ENCODE measurements at regions not wholly inside any gene's neighbourhood (a gene's known extent, or its start where the extent isn't known, plus 50 kb on each side); places are given as distances from the start of the nearest gene placed in this dataset.

DNA sequence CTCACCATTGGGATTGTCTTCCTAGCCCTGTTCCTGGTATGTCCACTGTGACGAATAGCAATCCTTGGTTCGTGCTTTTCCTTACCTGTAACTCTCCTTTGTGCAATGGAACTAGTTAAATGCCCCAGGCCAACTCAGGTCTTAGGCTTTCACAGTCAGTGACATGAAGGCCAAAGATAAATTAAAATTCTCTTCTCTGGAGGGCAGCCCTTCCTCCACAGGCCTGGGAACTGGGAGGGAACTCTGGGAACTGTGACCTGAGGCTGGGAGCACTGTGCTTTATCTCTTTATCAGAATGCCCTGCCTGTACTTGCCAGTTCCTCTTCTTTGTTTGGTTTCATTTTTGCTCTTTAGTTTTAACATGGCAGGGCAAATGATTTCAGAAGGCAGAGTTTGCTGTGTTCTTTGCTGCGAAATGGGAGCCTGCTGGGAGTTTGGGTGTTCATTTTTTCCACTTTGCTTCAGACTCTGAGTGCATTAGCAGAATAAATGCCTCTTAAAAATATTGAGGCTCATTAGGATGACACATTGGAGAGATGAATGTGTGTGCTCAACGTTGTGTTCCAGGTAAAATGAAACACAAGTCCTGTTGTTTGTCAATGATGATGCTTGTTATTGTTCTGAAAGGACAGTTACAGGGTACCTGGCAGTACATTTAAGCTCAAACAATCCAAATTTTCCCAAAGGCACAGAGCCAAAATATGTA lies 118.1 kb downstream of the NUDT12 start:
- Histone ChIP-seq H3K9ac (ENCODE audit: low read length) (no peak overlapping the region), H3K9me3 (ENCODE audit: control insufficient read depth, low read length) (peaks cover under 1% of the 10 kb centered on the region), H3K4me3 (ENCODE audit: low read length) (no peak overlapping the region), H3K36me3 (ENCODE audit: control insufficient read depth, insufficient read depth, low read length, severe bottlenecking) (no peaks in the 10 kb centered on the region), H3K27me3 (replicated peaks; ENCODE audit: control insufficient read depth, insufficient read depth, low read length) (no peaks in the 10 kb centered on the region), H3K4me1 (ENCODE audit: control insufficient read depth, insufficient read depth, low read length) (no peaks in the 10 kb centered on the region)
- no peak for DNase-seq (ENCODE audit: low read depth)

DNA sequence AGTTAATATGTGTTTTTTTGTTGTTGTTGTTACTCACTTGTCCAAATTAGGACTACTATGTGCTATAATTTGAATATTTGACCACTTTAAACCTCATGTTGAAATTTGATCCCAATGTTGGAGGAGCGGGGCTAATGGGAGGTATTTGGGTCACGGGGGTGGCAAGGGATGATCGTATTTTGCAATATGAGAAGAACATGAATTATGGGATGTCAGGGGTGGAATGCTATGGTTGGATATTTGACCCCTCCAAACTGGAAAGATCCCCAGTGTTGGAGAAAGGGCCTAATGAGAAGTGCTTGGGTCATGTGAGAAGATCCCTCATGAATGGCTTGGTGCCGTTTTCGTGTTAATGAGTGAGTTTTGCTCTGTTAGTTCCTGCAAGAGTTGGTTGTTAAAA lies 119.8 kb downstream of the NUDT12 start:
- Histone ChIP-seq H3K4me1 (ENCODE audit: control insufficient read depth, insufficient read depth, low read length) (no peaks in the 10 kb centered on the region), H3K27me3 (replicated peaks; ENCODE audit: control insufficient read depth, insufficient read depth, low read length) (no peaks in the 10 kb centered on the region), H3K9ac (ENCODE audit: low read length) (no peak overlapping the region), H3K4me3 (ENCODE audit: low read length) (no peak overlapping the region), H3K9me3 (ENCODE audit: control insufficient read depth, low read length) (peaks cover 7% of the 10 kb centered on the region), H3K36me3 (ENCODE audit: control insufficient read depth, insufficient read depth, low read length, severe bottlenecking) (no peaks in the 10 kb centered on the region)
- DNase-seq (ENCODE audit: low read depth), result no peak

DNA sequence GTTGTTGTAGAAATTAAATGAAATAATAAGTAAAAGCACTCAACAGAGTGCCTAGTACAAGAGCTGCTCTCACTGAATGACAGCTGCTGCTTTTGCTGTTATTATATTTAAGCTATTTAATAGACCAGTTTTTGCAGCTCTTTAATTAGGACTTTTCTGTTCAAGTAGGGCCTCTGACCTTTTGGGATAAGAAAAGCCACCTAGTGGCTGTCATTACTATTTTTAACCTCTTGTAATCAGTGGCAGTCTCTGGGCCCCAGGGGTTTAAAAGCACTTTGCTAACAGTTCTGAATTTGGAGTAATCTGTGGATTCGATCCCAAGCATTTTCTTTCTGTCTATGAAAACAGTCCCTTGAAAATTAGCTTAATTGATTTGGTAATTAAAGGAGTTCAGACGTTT lies 121.1 kb downstream of the NUDT12 start:
- H3K27me3 ChIP-seq (replicated peaks; ENCODE audit: control insufficient read depth, insufficient read depth, low read length), result no peaks in the 10 kb centered on the region
- H3K9ac ChIP-seq (ENCODE audit: low read length), result no peak overlapping the region
- peaks cover 7% of the 10 kb centered on the region for H3K9me3 ChIP-seq (ENCODE audit: control insufficient read depth, low read length)
- no peak overlapping the region for H3K4me3 ChIP-seq (ENCODE audit: low read length)
- H3K4me1 ChIP-seq (ENCODE audit: control insufficient read depth, insufficient read depth, low read length), result peaks cover 2% of the 10 kb centered on the region
- H3K36me3 ChIP-seq (ENCODE audit: control insufficient read depth, insufficient read depth, low read length, severe bottlenecking), result no peaks in the 10 kb centered on the region
- no peak for DNase-seq (ENCODE audit: low read depth)

DNA sequence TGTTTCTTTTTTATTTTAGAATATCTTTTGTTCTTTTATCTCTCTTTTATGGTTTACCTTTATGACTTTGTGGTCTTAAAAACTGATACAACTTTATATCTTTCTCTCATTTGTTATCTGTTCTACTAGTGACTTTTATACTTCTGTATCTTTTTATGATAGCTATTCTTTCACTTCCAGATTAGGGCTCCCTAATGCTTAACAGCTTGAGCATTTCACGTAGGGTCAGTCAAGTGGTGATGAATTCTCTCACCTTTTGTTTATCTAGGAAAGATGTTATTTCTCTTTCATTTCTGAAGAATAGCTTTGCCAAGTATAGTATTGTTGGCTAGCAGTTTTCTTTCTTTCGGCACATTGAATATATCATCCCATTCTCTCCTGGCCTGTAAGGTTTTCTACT lies 123.6 kb downstream of the NUDT12 start:
- Histone ChIP-seq H3K9me3 (ENCODE audit: control insufficient read depth, low read length) (peaks cover 7% of the 10 kb centered on the region), H3K4me3 (ENCODE audit: low read length) (no peak overlapping the region), H3K27me3 (replicated peaks; ENCODE audit: control insufficient read depth, insufficient read depth, low read length) (no peaks in the 10 kb centered on the region), H3K4me1 (ENCODE audit: control insufficient read depth, insufficient read depth, low read length) (peaks cover 9% of the 10 kb centered on the region), H3K36me3 (ENCODE audit: control insufficient read depth, insufficient read depth, low read length, severe bottlenecking) (no peaks in the 10 kb centered on the region), H3K9ac (ENCODE audit: low read length) (no peak overlapping the region)
- no peak for DNase-seq (ENCODE audit: low read depth)

DNA sequence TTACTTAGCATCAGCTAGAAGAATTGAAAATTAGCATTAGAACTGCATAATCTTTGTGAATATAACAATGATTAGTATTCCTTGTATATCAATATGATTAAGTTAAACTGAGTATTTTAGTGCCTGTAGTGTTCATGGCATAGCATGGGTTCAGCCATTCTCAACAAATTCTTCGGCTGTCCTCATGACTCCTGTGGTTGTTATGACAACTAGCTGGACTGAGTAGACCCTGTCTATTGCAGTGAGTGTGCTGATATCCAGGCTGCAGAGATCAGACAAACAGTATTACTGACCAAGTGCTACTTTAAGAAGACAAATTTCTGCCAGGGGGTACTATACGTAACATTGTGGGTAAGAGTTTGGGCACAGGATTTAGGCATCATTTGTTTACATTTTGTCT lies 125.9 kb downstream of the NUDT12 start:
- H3K4me1 ChIP-seq (ENCODE audit: control insufficient read depth, insufficient read depth, low read length), result peaks cover 19% of the 10 kb centered on the region
- H3K9ac ChIP-seq (ENCODE audit: low read length), result no peak overlapping the region
- no peaks in the 10 kb centered on the region for H3K27me3 ChIP-seq (replicated peaks; ENCODE audit: control insufficient read depth, insufficient read depth, low read length)
- peaks cover 7% of the 10 kb centered on the region for H3K9me3 ChIP-seq (ENCODE audit: control insufficient read depth, low read length)
- no peak overlapping the region for H3K4me3 ChIP-seq (ENCODE audit: low read length)
- H3K36me3 ChIP-seq (ENCODE audit: control insufficient read depth, insufficient read depth, low read length, severe bottlenecking), result no peaks in the 10 kb centered on the region
- DNase-seq (ENCODE audit: low read depth), result no peak

DNA sequence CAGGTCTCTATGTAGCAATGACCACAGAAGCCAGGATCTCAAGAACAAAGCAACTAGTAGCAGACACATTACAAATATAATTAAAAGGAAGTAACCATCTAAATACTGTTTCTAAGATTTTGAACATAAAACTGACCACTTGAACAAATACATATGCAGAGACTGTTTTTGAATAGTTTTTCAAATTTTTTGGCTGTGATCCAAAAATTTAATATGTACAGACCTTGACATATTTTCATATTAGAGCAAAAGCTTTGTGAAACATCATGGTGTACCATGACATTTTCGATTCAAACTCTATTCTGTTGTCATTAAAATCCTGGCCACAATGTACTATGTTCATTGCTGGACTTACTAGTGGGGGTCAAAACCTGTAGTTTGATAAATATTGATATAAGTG lies 126.5 kb downstream of the NUDT12 start:
- Histone ChIP-seq H3K9ac (ENCODE audit: low read length) (no peak overlapping the region), H3K4me1 (ENCODE audit: control insufficient read depth, insufficient read depth, low read length) (peaks cover 24% of the 10 kb centered on the region), H3K4me3 (ENCODE audit: low read length) (no peak overlapping the region), H3K9me3 (ENCODE audit: control insufficient read depth, low read length) (peaks cover 7% of the 10 kb centered on the region), H3K27me3 (replicated peaks; ENCODE audit: control insufficient read depth, insufficient read depth, low read length) (no peaks in the 10 kb centered on the region), H3K36me3 (ENCODE audit: control insufficient read depth, insufficient read depth, low read length, severe bottlenecking) (no peaks in the 10 kb centered on the region)
- no peak for DNase-seq (ENCODE audit: low read depth)

DNA sequence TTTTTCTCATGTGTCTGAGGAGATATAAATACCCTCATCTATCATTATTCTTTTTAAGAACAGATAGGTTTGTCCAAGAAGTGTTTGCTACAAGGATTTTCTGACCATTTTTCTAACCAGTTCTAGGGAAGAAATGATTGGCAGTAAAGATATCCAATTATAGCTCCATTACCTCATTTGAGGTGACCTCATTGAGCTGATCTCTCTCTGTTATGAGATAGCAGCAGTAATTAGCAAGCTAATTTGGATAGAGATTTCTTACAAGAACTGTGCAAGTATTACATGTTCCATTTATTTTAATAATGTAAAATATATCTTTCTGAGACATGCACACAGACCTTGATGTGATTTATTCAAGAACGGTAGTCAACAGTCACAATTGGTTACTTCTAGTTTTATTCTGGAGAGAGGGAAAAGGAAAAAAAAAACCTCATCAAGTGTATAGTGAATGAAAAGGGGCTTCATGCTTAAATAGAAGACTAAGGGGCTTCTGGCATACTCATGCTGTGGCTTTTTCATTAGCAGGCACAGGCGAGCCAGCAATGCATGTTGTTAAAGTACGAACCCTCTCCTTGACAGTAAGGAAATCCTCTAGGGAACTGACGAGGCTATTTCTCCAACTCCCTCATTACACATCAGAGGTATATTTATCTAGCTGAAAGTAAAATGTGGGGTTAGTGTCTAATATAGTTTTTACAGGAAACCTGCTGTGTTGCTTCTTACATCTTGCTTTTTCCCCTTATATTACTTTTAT lies 127.3 kb downstream of the NUDT12 start:
- peaks cover 7% of the 10 kb centered on the region for H3K9me3 ChIP-seq (ENCODE audit: control insufficient read depth, low read length)
- no peaks in the 10 kb centered on the region for H3K36me3 ChIP-seq (ENCODE audit: control insufficient read depth, insufficient read depth, low read length, severe bottlenecking)
- no peak for DNase-seq (ENCODE audit: low read depth)
- no peaks in the 10 kb centered on the region for H3K27me3 ChIP-seq (replicated peaks; ENCODE audit: control insufficient read depth, insufficient read depth, low read length)
- H3K4me1 ChIP-seq (ENCODE audit: control insufficient read depth, insufficient read depth, low read length), result peaks cover 30% of the 10 kb centered on the region
- H3K9ac ChIP-seq (ENCODE audit: low read length), result no peak overlapping the region
- no peak overlapping the region for H3K4me3 ChIP-seq (ENCODE audit: low read length)

DNA sequence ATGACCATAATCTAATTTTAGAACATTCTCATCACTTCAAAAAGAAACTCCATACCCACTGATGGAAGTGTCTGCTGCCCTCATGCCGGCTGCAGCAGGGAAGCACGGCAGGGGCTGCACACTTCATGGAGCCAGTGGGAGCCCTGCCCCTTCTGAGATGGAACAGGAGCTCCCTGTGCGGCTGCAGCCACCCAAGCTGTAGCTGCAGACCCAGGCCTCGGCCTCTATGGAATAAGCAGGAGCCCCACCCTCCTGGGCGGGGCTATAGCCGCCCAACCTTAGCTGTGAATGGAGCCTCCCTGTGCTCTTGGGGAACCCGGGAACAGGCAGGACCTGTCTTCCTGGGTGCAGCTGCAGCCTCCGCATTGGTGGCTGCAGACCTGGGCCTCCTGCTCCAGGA lies 128.5 kb downstream of the NUDT12 start:
- peaks cover 33% of the 10 kb centered on the region for H3K4me1 ChIP-seq (ENCODE audit: control insufficient read depth, insufficient read depth, low read length)
- no peak overlapping the region for H3K9ac ChIP-seq (ENCODE audit: low read length)
- H3K27me3 ChIP-seq (replicated peaks; ENCODE audit: control insufficient read depth, insufficient read depth, low read length), result no peaks in the 10 kb centered on the region
- DNase-seq (ENCODE audit: low read depth), result no peak
- peaks cover 2% of the 10 kb centered on the region for H3K9me3 ChIP-seq (ENCODE audit: control insufficient read depth, low read length)
- no peak overlapping the region for H3K4me3 ChIP-seq (ENCODE audit: low read length)
- no peaks in the 10 kb centered on the region for H3K36me3 ChIP-seq (ENCODE audit: control insufficient read depth, insufficient read depth, low read length, severe bottlenecking)

DNA sequence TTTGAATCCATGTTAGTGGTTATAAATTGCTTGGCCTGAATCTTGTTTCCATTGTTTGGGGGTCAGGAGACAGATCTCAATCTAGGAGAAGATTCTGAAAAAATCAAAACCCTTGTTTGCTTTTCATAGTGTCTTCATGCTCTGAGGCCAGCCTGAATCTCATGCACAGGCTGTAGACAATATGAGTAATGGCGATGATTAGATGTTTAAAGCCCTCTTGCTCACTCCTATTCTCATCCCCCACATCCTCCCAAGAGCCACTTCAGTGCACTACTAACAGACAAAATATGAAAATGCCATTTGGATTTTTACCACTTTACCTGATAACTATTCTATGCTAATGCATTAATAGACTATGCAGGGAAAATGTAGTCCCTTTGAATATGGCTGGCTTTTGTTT lies 129.4 kb downstream of the NUDT12 start:
- peaks cover 33% of the 10 kb centered on the region for H3K4me1 ChIP-seq (ENCODE audit: control insufficient read depth, insufficient read depth, low read length)
- H3K4me3 ChIP-seq (ENCODE audit: low read length), result no peak overlapping the region
- H3K9me3 ChIP-seq (ENCODE audit: control insufficient read depth, low read length), result no peaks in the 10 kb centered on the region
- H3K27me3 ChIP-seq (replicated peaks; ENCODE audit: control insufficient read depth, insufficient read depth, low read length), result no peaks in the 10 kb centered on the region
- no peaks in the 10 kb centered on the region for H3K36me3 ChIP-seq (ENCODE audit: control insufficient read depth, insufficient read depth, low read length, severe bottlenecking)
- no peak for DNase-seq (ENCODE audit: low read depth)
- H3K9ac ChIP-seq (ENCODE audit: low read length), result no peak overlapping the region

DNA sequence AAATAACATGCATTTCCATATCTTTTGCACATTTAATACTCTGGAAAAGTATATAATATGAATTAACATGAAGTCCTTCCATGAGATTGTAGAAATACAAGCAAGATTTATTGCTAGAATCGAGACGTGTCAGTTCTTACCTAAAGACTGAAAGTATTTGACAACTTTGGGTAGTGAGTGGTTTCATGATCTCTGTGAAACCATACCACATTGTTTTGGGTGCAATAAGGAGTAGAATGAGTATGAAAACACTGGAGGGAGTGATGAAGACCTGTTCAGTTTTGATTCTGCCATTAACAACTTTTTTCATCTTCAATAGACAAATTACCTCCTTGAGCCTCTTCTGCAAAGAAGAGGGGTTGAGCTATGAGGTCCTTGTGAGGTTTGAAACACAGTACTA lies 133.7 kb downstream of the NUDT12 start:
- Histone ChIP-seq H3K4me1 (ENCODE audit: control insufficient read depth, insufficient read depth, low read length) (peaks cover 39% of the 10 kb centered on the region), H3K4me3 (ENCODE audit: low read length) (no peak overlapping the region), H3K9me3 (ENCODE audit: control insufficient read depth, low read length) (no peaks in the 10 kb centered on the region), H3K27me3 (replicated peaks; ENCODE audit: control insufficient read depth, insufficient read depth, low read length) (no peaks in the 10 kb centered on the region), H3K36me3 (ENCODE audit: control insufficient read depth, insufficient read depth, low read length, severe bottlenecking) (no peaks in the 10 kb centered on the region), H3K9ac (ENCODE audit: low read length) (no peak overlapping the region)
- no peak for DNase-seq (ENCODE audit: low read depth)

DNA sequence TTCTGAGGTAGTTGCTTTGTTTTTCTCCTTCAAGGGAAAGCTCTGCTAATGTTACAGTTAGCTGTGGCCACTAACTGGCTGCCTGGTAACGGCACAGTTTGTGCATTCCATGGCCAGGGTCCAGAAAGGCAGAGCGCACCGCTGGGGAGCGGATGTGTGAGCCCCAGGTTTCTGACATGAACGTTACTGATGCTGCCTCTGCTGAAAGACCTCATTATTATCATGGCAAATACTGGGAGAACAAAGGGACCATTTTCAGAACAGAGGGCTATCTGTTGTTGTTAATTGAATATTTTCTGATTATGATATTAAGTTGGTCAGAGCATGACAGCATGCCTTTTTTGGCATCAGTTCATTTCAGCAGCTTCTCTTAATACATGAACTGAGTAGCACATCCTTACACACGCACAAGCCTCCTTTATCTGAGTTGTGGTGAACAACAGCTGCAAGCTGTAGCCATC lies 134.1 kb downstream of the NUDT12 start:
- Histone ChIP-seq H3K9me3 (ENCODE audit: control insufficient read depth, low read length) (no peaks in the 10 kb centered on the region), H3K4me1 (ENCODE audit: control insufficient read depth, insufficient read depth, low read length) (peaks cover 43% of the 10 kb centered on the region), H3K4me3 (ENCODE audit: low read length) (no peak overlapping the region), H3K27me3 (replicated peaks; ENCODE audit: control insufficient read depth, insufficient read depth, low read length) (no peaks in the 10 kb centered on the region), H3K9ac (ENCODE audit: low read length) (no peak overlapping the region), H3K36me3 (ENCODE audit: control insufficient read depth, insufficient read depth, low read length, severe bottlenecking) (no peaks in the 10 kb centered on the region)
- DNase-seq (ENCODE audit: low read depth), result no peak

All from adipocyte (in vitro differentiated cells).